Fibroblast of skin of right biceps (primary cell): ENCODE measurements at regions not wholly inside any gene's neighbourhood (a gene's known extent, or its start where the extent isn't known, plus 50 kb on each side); places are given as distances from the start of the nearest gene placed in this dataset.

ENCODE experiments used
- DNase-seq: peaks from one replicate; pipeline ENCODE4 v3.0.0-alpha.2; 2013

- no peak for DNase-seq
These were observed 260.7 kb upstream of the CSF3R start for GRCh38 chr1:36743286-36744005.

GRCh38 chr1:36741066-36741465, 258.4 kb upstream of the CSF3R start:
- no peak for DNase-seq

DNA sequence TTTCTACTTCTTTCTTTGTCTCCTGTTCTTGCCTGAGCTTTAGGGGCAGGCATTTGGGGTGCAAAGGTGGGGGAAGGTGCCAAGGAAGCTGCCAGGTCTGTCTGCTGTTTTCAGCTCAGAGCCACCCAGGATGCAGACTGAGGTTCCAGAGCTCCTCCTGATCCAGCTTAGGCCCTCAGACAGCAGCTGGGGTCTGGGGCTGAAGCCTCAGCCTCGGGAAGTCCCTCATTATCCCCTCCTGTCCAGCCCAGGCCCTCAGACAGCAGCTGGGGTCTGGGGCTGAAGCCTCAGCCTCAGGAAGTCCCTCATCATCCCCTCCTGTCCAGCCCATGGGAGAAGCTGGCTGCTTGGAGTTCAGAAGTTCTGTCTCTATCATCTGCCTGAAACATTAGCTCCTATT, 257.7 kb upstream of the CSF3R start:
- no peak for DNase-seq

DNA sequence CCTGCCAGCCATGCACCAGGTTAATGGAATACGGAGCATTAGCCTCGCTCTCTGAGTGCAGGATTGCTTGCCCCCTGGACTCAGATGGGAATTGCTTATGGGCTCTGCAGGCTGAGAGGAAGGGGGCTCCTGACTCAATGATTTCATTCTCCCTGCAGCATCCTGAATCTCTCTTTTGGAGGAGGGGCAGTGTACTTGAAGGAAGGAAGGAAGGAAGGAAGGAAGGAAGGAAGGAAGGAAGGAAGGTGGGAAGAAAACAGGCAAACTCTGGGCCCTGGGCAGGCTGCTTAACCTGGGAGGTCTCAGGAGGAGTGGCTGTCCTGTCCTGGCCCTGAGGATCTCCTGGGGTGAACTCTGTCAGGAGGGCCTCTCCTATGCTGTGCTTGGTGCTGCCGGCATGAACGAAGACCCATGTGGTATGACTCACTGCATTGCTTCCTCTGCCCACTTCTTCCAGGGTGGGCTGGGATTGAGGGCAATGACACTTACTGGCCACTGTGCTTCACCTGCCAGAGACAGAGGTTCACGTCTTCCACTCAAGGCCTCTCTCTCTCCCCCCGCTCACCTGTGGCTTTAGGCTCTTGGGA, 257.1 kb upstream of the CSF3R start:
- no peak for DNase-seq

- no peak for DNase-seq
These were observed 255.5 kb upstream of the CSF3R start for GRCh38 chr1:36738245-36738644.

- no peak for DNase-seq
These were observed 255.1 kb upstream of the CSF3R start for GRCh38 chr1:36737767-36738166.

DNA sequence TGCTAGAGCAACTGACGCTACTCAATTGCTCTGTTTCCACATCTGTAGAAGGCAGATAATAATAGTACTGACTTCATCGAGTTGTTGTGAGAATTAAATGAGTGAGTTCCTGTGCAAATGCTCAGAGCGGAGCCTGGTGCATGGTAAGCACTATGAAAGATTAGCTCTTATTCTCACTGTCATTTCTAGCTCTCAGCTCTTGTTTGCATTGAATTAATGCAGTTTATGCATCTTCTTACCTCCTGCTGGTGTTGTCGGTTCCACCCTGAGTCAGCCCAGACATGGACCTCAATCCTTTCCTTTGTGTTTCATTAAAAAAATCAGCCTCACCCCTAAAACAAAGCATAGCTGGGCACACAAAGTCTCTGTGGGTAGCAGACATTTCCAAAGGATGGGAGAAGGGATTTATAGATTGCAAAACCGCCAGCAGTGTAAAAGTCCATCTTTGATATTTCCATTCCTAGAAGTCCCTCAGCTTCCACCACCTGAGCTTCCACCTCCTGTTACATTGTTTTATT, 254.4 kb upstream of the CSF3R start:
- no peak for DNase-seq

- no peak for DNase-seq
These were observed 253.4 kb upstream of the CSF3R start for GRCh38 chr1:36735939-36736730.

- DNase-seq = no peak
These were observed 252.7 kb upstream of the CSF3R start for GRCh38 chr1:36735436-36735835.

DNA sequence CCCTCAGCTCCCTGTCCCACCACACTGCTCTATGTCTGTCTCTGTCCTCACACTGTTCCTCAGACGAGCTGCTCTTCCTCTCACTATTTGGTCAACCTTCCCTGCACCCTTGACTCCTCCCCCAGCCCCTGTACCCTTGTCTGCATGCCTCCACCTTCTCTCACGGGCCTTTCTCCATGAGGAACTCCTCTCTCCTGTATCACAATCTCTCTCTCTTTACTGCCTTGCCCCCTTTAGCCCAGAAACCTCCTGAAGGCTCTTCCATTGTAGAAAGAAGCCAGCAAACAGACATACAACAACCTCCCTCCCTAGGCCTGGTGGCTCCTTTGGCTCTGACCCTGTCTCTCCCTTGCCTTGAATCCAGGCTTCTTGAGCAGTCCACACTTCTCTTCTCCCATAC, 251.6 kb upstream of the CSF3R start:
- DNase-seq = no peak

DNA sequence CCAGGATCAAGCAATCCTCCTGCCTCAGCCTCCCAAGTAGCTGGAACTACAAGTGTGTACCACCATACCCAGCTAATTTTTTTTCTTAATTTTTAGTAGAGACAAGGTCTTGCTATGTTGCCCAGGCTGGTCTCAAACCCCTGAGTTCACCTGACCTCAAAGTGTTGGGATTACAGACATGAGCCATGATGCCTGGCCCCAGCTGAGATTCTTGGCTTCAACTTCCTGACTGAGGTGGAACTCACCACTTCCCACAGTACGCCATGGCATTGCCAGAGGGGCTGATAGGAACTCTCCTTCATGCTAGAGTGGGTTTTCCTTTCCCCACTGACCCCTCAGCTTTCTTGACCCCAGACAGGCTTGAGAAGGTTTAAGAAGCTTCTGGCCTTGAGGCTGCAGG, 251.0 kb upstream of the CSF3R start:
- DNase-seq = no peak

DNA sequence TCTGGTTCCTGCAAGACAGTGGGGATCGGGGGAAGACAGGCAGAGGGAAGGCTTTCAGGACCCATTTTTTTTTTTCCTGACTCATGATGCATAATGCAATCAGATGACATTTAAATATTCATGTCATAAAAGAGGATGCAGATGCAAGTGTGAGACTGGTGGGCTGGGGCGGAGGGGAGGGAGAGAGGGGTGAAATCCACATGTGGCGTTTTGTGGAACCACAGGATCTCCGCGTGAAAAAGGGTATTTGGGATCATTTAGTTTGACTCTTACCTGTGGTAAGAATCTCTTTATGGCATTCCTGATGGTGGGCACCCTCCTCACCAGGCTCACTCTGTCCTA, 249.3 kb upstream of the CSF3R start:
- DNase-seq = no peak

- DNase-seq = no peak
These were observed 248.7 kb upstream of the CSF3R start for GRCh38 chr1:36731226-36732014.

DNA sequence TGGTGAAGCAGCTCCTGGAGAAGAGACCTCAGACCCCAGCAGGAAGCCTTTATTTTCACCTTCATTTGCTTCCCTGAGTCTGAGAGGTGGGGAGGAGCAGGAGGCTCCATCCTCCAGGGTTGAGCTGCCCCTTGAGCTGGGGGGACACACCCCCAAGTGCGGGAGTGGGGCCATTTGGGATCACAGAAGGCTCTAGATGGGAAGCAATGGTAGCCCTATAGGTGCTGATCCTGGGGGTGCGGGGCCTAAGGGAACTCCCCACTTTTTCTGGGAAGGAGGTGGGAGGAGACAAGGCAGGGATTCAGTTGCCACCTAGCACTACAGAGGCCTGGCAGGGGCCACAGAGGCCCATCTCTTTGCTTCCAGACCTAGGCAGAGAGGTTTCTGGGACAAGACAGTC, 247.9 kb upstream of the CSF3R start:
- no peak for DNase-seq

GRCh38 chr1:36729716-36730510, 247.2 kb upstream of the CSF3R start:
- DNase-seq = no peak

DNA sequence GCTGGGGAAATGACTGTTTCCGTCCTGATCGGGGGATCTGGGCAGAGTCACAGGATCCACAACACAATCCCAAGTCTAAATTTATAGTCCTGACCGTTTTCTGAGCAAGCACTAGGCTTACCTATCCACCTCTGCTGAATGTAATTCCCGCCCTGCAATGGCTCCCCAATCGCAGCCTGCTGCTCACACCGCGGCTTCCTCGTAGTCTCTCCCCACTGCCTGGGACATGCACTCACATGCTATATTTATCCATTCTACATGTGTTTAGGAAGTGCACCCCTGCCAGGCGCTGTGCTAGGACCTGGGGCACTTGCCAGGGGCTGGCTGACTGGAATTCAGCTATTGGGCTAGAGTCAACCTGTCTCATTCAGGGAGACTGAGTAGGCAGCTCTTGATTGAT, 246.6 kb upstream of the CSF3R start:
- DNase-seq = no peak

- DNase-seq = no peak
These were observed 246.1 kb upstream of the CSF3R start for GRCh38 chr1:36728846-36729245.

GRCh38 chr1:36728051-36728450, 245.3 kb upstream of the CSF3R start:
- DNase-seq = no peak

GRCh38 chr1:36725151-36725550, 242.4 kb upstream of the CSF3R start:
- DNase-seq = no peak

- DNase-seq = no peak
These were observed 241.1 kb upstream of the CSF3R start for GRCh38 chr1:36723813-36724212.

GRCh38 chr1:36722871-36723270, 240.2 kb upstream of the CSF3R start:
- DNase-seq = no peak

DNA sequence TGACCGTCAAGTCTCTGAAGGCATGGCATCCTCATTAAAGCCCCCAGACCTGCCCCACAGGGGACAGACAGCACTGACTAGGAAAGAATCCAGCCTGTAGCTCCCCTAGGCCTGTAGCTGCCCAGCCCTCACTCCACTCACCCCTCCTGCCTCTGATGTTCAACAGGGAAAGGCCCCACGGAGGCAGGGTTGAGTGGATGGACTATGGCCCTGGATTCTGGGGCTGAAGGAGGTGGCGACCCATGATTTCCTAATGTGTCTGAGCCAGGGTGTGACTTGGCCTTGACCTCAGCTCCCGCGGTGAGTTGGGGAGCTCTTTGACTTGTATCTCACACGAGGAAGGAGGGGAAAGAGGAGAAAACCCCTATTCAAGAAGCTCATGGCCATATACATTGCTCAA, 238.5 kb upstream of the CSF3R start:
- no peak for DNase-seq
